K562 (cell line): ENCODE measurements at regions not wholly inside any gene's neighbourhood (a gene's known extent, or its start where the extent isn't known, plus 50 kb on each side); places are given as distances from the start of the nearest gene placed in this dataset.

ENCODE experiments used
- ELF4 ChIP-seq: fragments of 450-650 bp; formaldehyde crosslinking; IDR thresholded peaks from 2 replicates; pipeline ENCODE4 v1.4.0; 2022; ENCODE audit warnings: missing genetic modification characterization
- FOXP1 ChIP-seq: sonication (generic); formaldehyde crosslinking; IDR thresholded peaks from 2 replicates; pipeline ENCODE4 v1.8.0; 2022; ENCODE audit warnings: mild to moderate bottlenecking, missing genetic modification reagents
- HNRNPH1 ChIP-seq: fragments of 200-400 bp; formaldehyde crosslinking; optimal IDR thresholded peaks from 2 replicates; pipeline ENCODE3; 2017; ENCODE audit warnings: low read depth, mild to moderate bottlenecking, low read length, moderate library complexity
- JUNB ChIP-seq: fragments of 450-650 bp; formaldehyde crosslinking; conservative IDR thresholded peaks from 2 replicates; pipeline ENCODE4 v1.4.0; 2020; ENCODE audit warnings: mild to moderate bottlenecking
- JUND ChIP-seq, 2 experiments: IDR thresholded peaks; 2 replicates in 1 of 2; 3 replicates in 1 of 2; pipeline ENCODE4 v1.6.1; 2011; ENCODE audit warnings: borderline replicate concordance in 2 of 2, low read depth in 2 of 2, low read length in 2 of 2, improper control_type of control experiment in 1 of 2, missing biosample characterization in 1 of 2, missing genetic modification characterization in 1 of 2, missing genetic modification reagents in 1 of 2
- KAT7 ChIP-seq: sonication (generic); formaldehyde crosslinking; IDR thresholded peaks from 2 replicates; pipeline ENCODE4 v1.8.0; 2022; ENCODE audit warnings: missing genetic modification reagents, mild to moderate bottlenecking, borderline replicate concordance
- NR3C1 ChIP-seq: sonication (generic); formaldehyde crosslinking; IDR thresholded peaks from 2 replicates; pipeline ENCODE4 v1.8.1; 2022; ENCODE audit warnings: missing genetic modification reagents
- POLR2A ChIP-seq: fragments of 450-650 bp; conservative IDR thresholded peaks from 2 replicates; pipeline ENCODE4 v1.6.1; 2016
- SMARCB1 ChIP-seq: IDR thresholded peaks from 2 replicates; pipeline ENCODE4 v1.6.1; 2011; ENCODE audit warnings: improper control_type of control experiment, low read depth; ENCODE audit not compliant: insufficient read length
- SPI1 ChIP-seq: IDR thresholded peaks from 2 replicates; pipeline ENCODE4 v1.6.1; 2011; ENCODE audit warnings: low read depth, low read length, control low read depth, borderline replicate concordance
- TOE1 ChIP-seq, 2 experiments: fragments of 450-650 bp in 1 of 2; sonication (generic) in 1 of 2; formaldehyde crosslinking in 1 of 2; IDR thresholded peaks; 2 replicates each; pipeline versions ENCODE4 v1.7.1 to v1.8.0; 2016 to 2022; ENCODE audit warnings: borderline replicate concordance in 2 of 2, mild to moderate bottlenecking in 2 of 2, antibody characterized with exemption in 1 of 2, inconsistent platforms in 1 of 2, low read depth in 1 of 2, missing genetic modification reagents in 1 of 2, moderate library complexity in 1 of 2
- ZNF316 ChIP-seq: fragments of 450-650 bp; IDR thresholded peaks from 2 replicates; pipeline ENCODE4 v1.6.1; 2016
- TF ChIP-seq, protein P1 (sequence below): fragments of 450-650 bp; IDR thresholded peaks from 2 replicates; pipeline ENCODE4 v1.6.1; 2017; ENCODE audit warnings: mild to moderate bottlenecking, moderate library complexity
- TF ChIP-seq, protein P2 (sequence below), 3 experiments: fragments of 200-800 bp in 1 of 3; fragments of 250-450 bp in 1 of 3; fragments of 450-650 bp in 1 of 3; sonication (Bioruptor Pico) in 1 of 3; sonication (Bioruptor generic) in 1 of 3; formaldehyde crosslinking in 1 of 3; IDR thresholded peaks; 2 replicates each; pipeline versions ENCODE4 v1.6.1 to v1.8.0; 2016 to 2022; ENCODE audit warnings: mild to moderate bottlenecking in 2 of 3, missing genetic modification characterization in 2 of 3, missing compliant biosample characterization in 1 of 3, moderate library complexity in 1 of 3
- TF ChIP-seq, protein P3 (sequence below): fragments of 450-650 bp; conservative IDR thresholded peaks from 2 replicates; pipeline ENCODE4 v1.6.1; 2016; ENCODE audit warnings: missing genetic modification characterization, low read depth, mild to moderate bottlenecking, control low read depth, missing compliant biosample characterization

DNA sequence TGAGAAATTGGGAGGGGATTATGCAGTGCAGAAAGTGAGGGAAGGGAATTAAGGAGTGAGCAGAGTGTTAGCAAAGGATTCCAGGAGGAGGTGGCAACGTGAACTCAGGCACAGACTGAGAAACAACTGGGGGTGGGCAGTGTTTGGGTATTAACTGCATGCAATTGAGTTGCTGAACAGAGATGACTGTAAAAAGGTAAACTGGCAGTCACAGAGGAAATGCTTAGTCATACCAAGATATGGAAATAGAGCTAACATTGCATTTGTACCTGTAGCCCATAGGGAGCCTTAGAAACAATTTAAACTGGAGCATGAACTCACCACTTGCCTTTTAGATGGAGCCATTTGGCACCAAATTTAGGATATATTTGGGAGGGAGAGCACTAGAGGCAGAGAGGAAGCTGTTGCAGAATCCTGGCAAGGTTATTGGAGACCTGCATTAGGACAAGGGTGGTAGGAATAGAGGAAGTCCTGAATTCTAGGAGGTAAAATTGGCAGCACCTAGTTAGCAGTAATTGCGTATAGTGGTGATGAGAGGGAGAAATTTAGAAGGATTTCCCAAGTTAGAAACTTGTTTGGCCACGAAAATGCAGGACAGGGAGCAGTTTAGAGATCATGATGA lies 100.6 kb upstream of the FRY start (continued):
- 0 out of 2 replicates have a peak, but pooled peaks have one; percentile 10 for TF ChIP-seq JUND (IDR thresholded peaks at IDR 0.05; ENCODE audit: borderline replicate concordance, low read depth, low read length)
- no peak for TF ChIP-seq JUND (tag; IDR thresholded peaks at IDR 0.05; ENCODE audit: borderline replicate concordance, low read depth, low read length)
- TF ChIP-seq ELF4 (CRISPR knock-in tag) = no peak
- TF ChIP-seq, protein P1, sequence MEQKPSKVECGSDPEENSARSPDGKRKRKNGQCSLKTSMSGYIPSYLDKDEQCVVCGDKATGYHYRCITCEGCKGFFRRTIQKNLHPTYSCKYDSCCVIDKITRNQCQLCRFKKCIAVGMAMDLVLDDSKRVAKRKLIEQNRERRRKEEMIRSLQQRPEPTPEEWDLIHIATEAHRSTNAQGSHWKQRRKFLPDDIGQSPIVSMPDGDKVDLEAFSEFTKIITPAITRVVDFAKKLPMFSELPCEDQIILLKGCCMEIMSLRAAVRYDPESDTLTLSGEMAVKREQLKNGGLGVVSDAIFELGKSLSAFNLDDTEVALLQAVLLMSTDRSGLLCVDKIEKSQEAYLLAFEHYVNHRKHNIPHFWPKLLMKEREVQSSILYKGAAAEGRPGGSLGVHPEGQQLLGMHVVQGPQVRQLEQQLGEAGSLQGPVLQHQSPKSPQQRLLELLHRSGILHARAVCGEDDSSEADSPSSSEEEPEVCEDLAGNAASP = no peak
- no peak for TF ChIP-seq HNRNPH1
- no peak for TF ChIP-seq KAT7
- TF ChIP-seq ZNF316 = peak; percentile 84
- TF ChIP-seq JUNB (CRISPR knock-in tag) = no peak
- no peak for TF ChIP-seq SMARCB1
- no peak for TF ChIP-seq NR3C1 (CRISPR knock-in tag)
- no peak for TF ChIP-seq TOE1 (IDR thresholded peaks at IDR 0.05; ENCODE audit: borderline replicate concordance)
- TF ChIP-seq TOE1 (CRISPR knock-in tag; IDR thresholded peaks at IDR 0.05; ENCODE audit: borderline replicate concordance, low read depth) = no peak
- TF ChIP-seq SPI1 = peak; percentile 3; the same call in 1 of the 2 replicates
- no peak for TF ChIP-seq FOXP1 (CRISPR knock-in tag)
- no peak for TF ChIP-seq POLR2A
- TF ChIP-seq, protein P2, sequence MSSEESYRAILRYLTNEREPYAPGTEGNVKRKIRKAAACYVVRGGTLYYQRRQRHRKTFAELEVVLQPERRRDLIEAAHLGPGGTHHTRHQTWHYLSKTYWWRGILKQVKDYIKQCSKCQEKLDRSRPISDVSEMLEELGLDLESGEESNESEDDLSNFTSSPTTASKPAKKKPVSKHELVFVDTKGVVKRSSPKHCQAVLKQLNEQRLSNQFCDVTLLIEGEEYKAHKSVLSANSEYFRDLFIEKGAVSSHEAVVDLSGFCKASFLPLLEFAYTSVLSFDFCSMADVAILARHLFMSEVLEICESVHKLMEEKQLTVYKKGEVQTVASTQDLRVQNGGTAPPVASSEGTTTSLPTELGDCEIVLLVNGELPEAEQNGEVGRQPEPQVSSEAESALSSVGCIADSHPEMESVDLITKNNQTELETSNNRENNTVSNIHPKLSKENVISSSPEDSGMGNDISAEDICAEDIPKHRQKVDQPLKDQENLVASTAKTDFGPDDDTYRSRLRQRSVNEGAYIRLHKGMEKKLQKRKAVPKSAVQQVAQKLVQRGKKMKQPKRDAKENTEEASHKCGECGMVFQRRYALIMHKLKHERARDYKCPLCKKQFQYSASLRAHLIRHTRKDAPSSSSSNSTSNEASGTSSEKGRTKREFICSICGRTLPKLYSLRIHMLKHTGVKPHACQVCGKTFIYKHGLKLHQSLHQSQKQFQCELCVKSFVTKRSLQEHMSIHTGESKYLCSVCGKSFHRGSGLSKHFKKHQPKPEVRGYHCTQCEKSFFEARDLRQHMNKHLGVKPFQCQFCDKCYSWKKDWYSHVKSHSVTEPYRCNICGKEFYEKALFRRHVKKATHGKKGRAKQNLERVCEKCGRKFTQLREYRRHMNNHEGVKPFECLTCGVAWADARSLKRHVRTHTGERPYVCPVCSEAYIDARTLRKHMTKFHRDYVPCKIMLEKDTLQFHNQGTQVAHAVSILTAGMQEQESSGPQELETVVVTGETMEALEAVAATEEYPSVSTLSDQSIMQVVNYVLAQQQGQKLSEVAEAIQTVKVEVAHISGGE (CRISPR knock-in tag; IDR thresholded peaks at IDR 0.05) = no peak
- TF ChIP-seq, protein P3, sequence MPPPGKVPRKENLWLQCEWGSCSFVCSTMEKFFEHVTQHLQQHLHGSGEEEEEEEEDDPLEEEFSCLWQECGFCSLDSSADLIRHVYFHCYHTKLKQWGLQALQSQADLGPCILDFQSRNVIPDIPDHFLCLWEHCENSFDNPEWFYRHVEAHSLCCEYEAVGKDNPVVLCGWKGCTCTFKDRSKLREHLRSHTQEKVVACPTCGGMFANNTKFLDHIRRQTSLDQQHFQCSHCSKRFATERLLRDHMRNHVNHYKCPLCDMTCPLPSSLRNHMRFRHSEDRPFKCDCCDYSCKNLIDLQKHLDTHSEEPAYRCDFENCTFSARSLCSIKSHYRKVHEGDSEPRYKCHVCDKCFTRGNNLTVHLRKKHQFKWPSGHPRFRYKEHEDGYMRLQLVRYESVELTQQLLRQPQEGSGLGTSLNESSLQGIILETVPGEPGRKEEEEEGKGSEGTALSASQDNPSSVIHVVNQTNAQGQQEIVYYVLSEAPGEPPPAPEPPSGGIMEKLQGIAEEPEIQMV (tag) = no peak
